ENCODE measurements at regions not wholly inside any gene's neighbourhood (a gene's known extent, or its start where the extent isn't known, plus 50 kb on each side); places are given as distances from the start of the nearest gene placed in this dataset.

DNA sequence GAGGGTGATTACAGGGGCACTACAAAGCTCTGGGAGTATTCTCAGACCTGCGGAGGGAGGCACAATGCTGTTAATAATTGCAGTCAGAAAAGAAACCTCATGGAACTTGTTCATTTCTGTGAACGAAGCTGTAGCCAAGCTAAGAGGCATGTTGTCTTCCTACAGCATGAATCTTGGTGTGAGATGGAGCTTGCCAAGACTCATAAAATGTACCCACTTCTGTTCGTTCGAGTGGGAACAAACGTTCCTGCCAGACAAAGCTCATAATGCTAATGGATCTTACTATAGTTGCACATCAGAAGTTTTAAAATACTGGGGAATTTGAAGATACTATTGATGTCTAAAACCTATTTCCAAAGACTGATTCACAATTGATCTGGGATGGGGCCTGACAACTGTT, 489.1 kb downstream of the ZEB2 start:
- H3K4me3 Mint-ChIP-seq (ENCODE audit: unreplicated experiment) = no peak overlapping the region
- H3K27me3 Mint-ChIP-seq (ENCODE audit: unreplicated experiment) = no peaks in the 10 kb centered on the region
- TF ChIP-seq, protein P1, sequence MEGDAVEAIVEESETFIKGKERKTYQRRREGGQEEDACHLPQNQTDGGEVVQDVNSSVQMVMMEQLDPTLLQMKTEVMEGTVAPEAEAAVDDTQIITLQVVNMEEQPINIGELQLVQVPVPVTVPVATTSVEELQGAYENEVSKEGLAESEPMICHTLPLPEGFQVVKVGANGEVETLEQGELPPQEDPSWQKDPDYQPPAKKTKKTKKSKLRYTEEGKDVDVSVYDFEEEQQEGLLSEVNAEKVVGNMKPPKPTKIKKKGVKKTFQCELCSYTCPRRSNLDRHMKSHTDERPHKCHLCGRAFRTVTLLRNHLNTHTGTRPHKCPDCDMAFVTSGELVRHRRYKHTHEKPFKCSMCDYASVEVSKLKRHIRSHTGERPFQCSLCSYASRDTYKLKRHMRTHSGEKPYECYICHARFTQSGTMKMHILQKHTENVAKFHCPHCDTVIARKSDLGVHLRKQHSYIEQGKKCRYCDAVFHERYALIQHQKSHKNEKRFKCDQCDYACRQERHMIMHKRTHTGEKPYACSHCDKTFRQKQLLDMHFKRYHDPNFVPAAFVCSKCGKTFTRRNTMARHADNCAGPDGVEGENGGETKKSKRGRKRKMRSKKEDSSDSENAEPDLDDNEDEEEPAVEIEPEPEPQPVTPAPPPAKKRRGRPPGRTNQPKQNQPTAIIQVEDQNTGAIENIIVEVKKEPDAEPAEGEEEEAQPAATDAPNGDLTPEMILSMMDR (IDR thresholded peaks at IDR 0.05) = no peak
- DNase-seq (ENCODE audit: extremely low spot score, unreplicated experiment) = no peak
- H3K36me3 Mint-ChIP-seq (ENCODE audit: unreplicated experiment) = peaks cover 2% of the 10 kb centered on the region
- peaks cover 3% of the 10 kb centered on the region for H3K9me3 Mint-ChIP-seq (ENCODE audit: unreplicated experiment)
- H3K4me1 Mint-ChIP-seq (ENCODE audit: unreplicated experiment) = no peaks in the 10 kb centered on the region
- H3K27ac Mint-ChIP-seq (ENCODE audit: unreplicated experiment) = no peak overlapping the region

- H3K27ac Mint-ChIP-seq (ENCODE audit: unreplicated experiment) = no peak overlapping the region
- TF ChIP-seq, protein P1 (IDR thresholded peaks at IDR 0.05) = no peak
- H3K4me1 Mint-ChIP-seq (ENCODE audit: unreplicated experiment) = no peaks in the 10 kb centered on the region
- H3K9me3 Mint-ChIP-seq (ENCODE audit: unreplicated experiment) = peaks cover 5% of the 10 kb centered on the region
- H3K27me3 Mint-ChIP-seq (ENCODE audit: unreplicated experiment) = no peaks in the 10 kb centered on the region
- DNase-seq (ENCODE audit: extremely low spot score, unreplicated experiment) = no peak
- H3K4me3 Mint-ChIP-seq (ENCODE audit: unreplicated experiment) = no peak overlapping the region
- peaks cover 2% of the 10 kb centered on the region for H3K36me3 Mint-ChIP-seq (ENCODE audit: unreplicated experiment)
Measured at GRCh38 chr2:144027593-144027992, 492.3 kb downstream of the ZEB2 start.

DNA sequence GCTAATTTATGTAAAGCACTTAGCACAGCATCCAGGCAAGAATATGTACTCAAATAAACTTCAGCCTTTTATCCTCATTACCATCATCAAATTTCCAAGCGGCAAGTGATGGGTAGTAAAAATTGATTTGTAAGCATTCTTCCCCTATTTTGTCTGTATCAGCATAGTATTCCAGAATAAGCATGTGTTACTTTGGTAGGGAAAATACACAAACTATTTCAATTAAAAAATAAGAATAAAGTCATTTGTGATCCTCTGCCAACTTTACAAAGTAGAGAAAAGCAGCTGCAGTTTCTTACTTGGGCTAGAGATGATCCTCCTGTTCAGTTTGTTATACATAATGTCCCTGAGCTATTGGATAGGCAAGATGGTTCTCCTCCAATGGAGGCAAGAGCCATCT, 493.2 kb downstream of the ZEB2 start:
- TF ChIP-seq, protein P1 (IDR thresholded peaks at IDR 0.05) = no peak
- no peak for DNase-seq (ENCODE audit: extremely low spot score, unreplicated experiment)
- H3K27ac Mint-ChIP-seq (ENCODE audit: unreplicated experiment) = no peak overlapping the region
- H3K36me3 Mint-ChIP-seq (ENCODE audit: unreplicated experiment) = peaks cover 6% of the 10 kb centered on the region
- no peaks in the 10 kb centered on the region for H3K27me3 Mint-ChIP-seq (ENCODE audit: unreplicated experiment)
- peaks cover 10% of the 10 kb centered on the region for H3K9me3 Mint-ChIP-seq (ENCODE audit: unreplicated experiment)
- H3K4me3 Mint-ChIP-seq (ENCODE audit: unreplicated experiment) = no peak overlapping the region
- no peaks in the 10 kb centered on the region for H3K4me1 Mint-ChIP-seq (ENCODE audit: unreplicated experiment)

DNA sequence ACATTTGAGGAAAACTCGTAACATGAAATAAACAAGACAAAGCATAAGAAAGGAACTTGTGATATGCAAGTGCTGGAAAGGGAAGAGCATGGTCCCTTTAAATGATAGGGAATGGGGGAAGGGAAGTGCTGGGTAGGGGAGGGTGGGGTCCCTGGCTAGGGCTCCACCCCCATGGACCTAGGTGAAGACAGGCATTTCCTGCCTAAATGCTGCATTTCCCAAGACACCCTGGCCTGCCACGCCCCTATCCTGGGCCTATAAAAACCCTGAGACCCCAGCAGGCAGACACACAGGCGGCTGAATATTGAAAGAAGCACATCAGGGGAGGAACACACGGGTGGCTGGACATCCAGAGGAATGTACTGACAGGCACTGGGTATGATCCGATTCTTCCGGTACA, 499.9 kb downstream of the ZEB2 start:
- no peak overlapping the region for H3K4me3 Mint-ChIP-seq (ENCODE audit: unreplicated experiment)
- peaks cover 12% of the 10 kb centered on the region for H3K4me1 Mint-ChIP-seq (ENCODE audit: unreplicated experiment)
- TF ChIP-seq, protein P1 (IDR thresholded peaks at IDR 0.05) = no peak
- DNase-seq (ENCODE audit: extremely low spot score, unreplicated experiment) = no peak
- H3K27me3 Mint-ChIP-seq (ENCODE audit: unreplicated experiment) = no peaks in the 10 kb centered on the region
- H3K27ac Mint-ChIP-seq (ENCODE audit: unreplicated experiment) = no peak overlapping the region
- peaks cover 16% of the 10 kb centered on the region for H3K36me3 Mint-ChIP-seq (ENCODE audit: unreplicated experiment)
- H3K9me3 Mint-ChIP-seq (ENCODE audit: unreplicated experiment) = peaks cover 18% of the 10 kb centered on the region

- Mint-ChIP-seq H3K27ac (ENCODE audit: unreplicated experiment) (peak overlapping the region; percentile 59), H3K9me3 (ENCODE audit: unreplicated experiment) (no peaks in the 10 kb centered on the region), H3K4me1 (ENCODE audit: unreplicated experiment) (peaks cover 24% of the 10 kb centered on the region), H3K27me3 (ENCODE audit: unreplicated experiment) (no peaks in the 10 kb centered on the region), H3K4me3 (ENCODE audit: unreplicated experiment) (no peak overlapping the region), H3K36me3 (ENCODE audit: unreplicated experiment) (peaks cover 5% of the 10 kb centered on the region)
- no peak for DNase-seq (ENCODE audit: extremely low spot score, unreplicated experiment)
- TF ChIP-seq, protein P1 (IDR thresholded peaks at IDR 0.05) = no peak
Measured at GRCh38 chr2:144015655-144016245, 504.2 kb downstream of the ZEB2 start.
